Panc1 (cell line): ENCODE measurements at regions not wholly inside any gene's neighbourhood (a gene's known extent, or its start where the extent isn't known, plus 50 kb on each side); places are given as distances from the start of the nearest gene placed in this dataset.
"Not testable (repeated sequence)": the region's sequence is repeated elsewhere in the genome, so short reads cannot be mapped to it uniquely, and the experiment has no call there.

ENCODE experiments used
- ATAC-seq: fragments of 200-7000 bp; cut with Tn5 transposase; 2 replicates; pipeline ENCODE4 v1.9.1; 2020; ENCODE audit warnings: mild to moderate bottlenecking, moderate library complexity
- BruUV-seq: library from RNA; stranded (reverse); fragments of 400-500 nt; replicated peaks from 2 replicates; lab custom pipeline; 2021; lab: Mats Ljungman, UMichigan
- CTCF ChIA-PET: fragments of 300-600 bp; sonication (Branson Sonifier 250); formaldehyde crosslinking; loops from one replicate; lab custom pipeline; 2022; ENCODE audit warnings: antibody characterized with exemption; lab: Charles Lee
- POLR2A ChIA-PET: fragments of 300-600 bp; sonication (Branson Sonifier 250); formaldehyde crosslinking; loops from one replicate; lab custom pipeline; 2022; ENCODE audit warnings: antibody characterized with exemption; lab: Charles Lee
- DNase-seq: peaks from one replicate; pipeline ENCODE4 v3.0.0-alpha.2; 2010; ENCODE audit warnings: low read depth, low spot score
- H3K27ac ChIP-seq: 2 replicates; pipeline ENCODE4 v1.5.1; 2011; ENCODE audit warnings: mild to moderate bottlenecking, low read length, inconsistent platforms
- H3K27me3 ChIP-seq: fragments of 200-500 bp; sonication (Bioruptor generic); 2 replicates; pipeline ENCODE4 v1.6.0; 2014; ENCODE audit warnings: low read length, inconsistent platforms; ENCODE audit not compliant: control insufficient read depth, insufficient read depth
- H3K36me3 ChIP-seq: fragments of 200-500 bp; sonication (Bioruptor generic); 2 replicates; pipeline ENCODE4 v1.5.1; 2014; ENCODE audit warnings: inconsistent platforms, mild to moderate bottlenecking, low read length, moderate library complexity; ENCODE audit not compliant: control insufficient read depth, insufficient read depth
- H3K4me1 ChIP-seq: 2 replicates; pipeline ENCODE4 v1.5.1; 2011; ENCODE audit warnings: inconsistent platforms, mild to moderate bottlenecking, low read length, moderate library complexity; ENCODE audit not compliant: control insufficient read depth, insufficient read depth
- H3K4me3 ChIP-seq, 2 experiments: 2 replicates each; pipeline ENCODE4 v1.5.1; 2011 to 2012; ENCODE audit warnings: low read depth in 2 of 2, low read length in 2 of 2, mild to moderate bottlenecking in 2 of 2, inconsistent platforms in 1 of 2, moderate library complexity in 1 of 2
- H3K9me3 ChIP-seq: fragments of 200-500 bp; sonication (Bioruptor generic); 2 replicates; pipeline ENCODE4 v1.5.1; 2014; ENCODE audit warnings: low read depth, mild to moderate bottlenecking, inconsistent platforms, low read length, moderate library complexity; ENCODE audit not compliant: control insufficient read depth, insufficient read depth
- CTCF ChIP-seq: fragments of 450-650 bp; IDR thresholded peaks from 2 replicates; pipeline ENCODE4 v1.5.1; 2017; ENCODE audit warnings: mild to moderate bottlenecking
- POLR2AphosphoS5 ChIP-seq: IDR thresholded peaks from 2 replicates; pipeline ENCODE4 v1.6.1; 2012; ENCODE audit warnings: mild to moderate bottlenecking, low read depth, low read length, moderate library complexity
- REST ChIP-seq, 2 experiments: IDR thresholded peaks; 2 replicates each; pipeline ENCODE4 v1.6.1; 2011 to 2012; ENCODE audit warnings: low read depth in 2 of 2, control low read depth in 1 of 2, low read length in 1 of 2, mild to moderate bottlenecking in 1 of 2, moderate library complexity in 1 of 2; ENCODE audit not compliant: insufficient read depth in 1 of 2
- SIN3A ChIP-seq: IDR thresholded peaks from 2 replicates; pipeline ENCODE4 v1.6.1; 2012; ENCODE audit warnings: low read depth, mild to moderate bottlenecking, low read length, moderate library complexity, borderline replicate concordance; ENCODE audit not compliant: insufficient read depth
- TCF7L2 ChIP-seq: IDR thresholded peaks from 2 replicates; pipeline ENCODE4 v1.6.1; 2011; ENCODE audit warnings: mild to moderate bottlenecking, low read depth, low read length, inconsistent platforms
- in situ Hi-C: cut with HindIII; loops from 2 replicates; pipeline ENCODE4 v1.10.0; 2016; ENCODE audit warnings: low sequenced_read_pairs, low pct_unique_long_range_greater_than_20kb
- intact Hi-C: fragments of 100-400 bp; cut with micrococcal nuclease; formaldehyde crosslinking; loops from one replicate; pipeline ENCODE4 v1.10.0; 2022; ENCODE audit not compliant: unreplicated experiment

DNA sequence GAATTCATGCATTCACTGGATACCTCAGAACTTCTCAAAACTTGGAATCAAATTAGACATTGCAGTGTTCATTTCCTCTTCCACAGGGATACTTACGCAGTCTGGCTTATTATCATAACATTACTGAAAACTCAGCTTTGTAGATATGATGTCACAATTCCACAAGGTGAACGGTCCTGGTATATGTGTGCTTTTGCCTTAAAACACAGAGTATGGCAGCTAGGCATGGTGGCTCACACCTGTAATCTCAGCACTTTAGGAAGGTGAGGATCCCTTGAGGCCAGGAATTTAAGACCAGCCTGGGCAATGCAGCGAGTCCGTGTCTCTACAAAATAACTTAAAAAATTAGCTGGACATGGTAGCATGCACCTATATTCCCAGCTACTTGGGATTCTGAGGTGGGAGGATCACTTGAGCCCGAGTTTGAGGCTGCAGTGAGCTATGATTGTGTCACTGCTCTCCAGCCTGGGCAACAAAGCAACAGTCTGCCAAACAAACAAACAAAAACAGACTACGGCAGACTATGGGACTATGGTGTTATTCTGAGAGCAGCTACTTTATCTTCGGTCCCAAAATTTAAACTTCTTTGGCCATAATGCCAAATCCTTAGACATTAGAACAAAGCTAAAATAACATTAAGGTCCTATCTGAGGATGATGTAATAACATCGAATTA, 1191.9 kb upstream of the SLC39A10 start:
- Histone ChIP-seq H3K4me1 (no peaks in the 10 kb centered on the region), H3K9me3 (no peaks in the 10 kb centered on the region), H3K4me3 (no peak overlapping the region), H3K27ac (no peak overlapping the region), H3K36me3 (no peaks in the 10 kb centered on the region), H3K27me3 (no peaks in the 10 kb centered on the region)
- ChIA-PET CTCF (interaction anchor here (0.6 kb wide), 1 partner anchor 18 kb away, joined by 3 read pairs; no protein-coding TSS in a partner anchor), POLR2A (no interaction called here)
- in situ Hi-C loops: no loop called here
- no peak for TF ChIP-seq CTCF
- no peak for TF ChIP-seq POLR2AphosphoS5
- TF ChIP-seq SIN3A: no peak
- TF ChIP-seq TCF7L2: no peak
- no peak for TF ChIP-seq REST (IDR thresholded peaks at IDR 0.05; ENCODE audit: insufficient read depth in 1 of 2, low read depth in 2 of 2, low read length in 1 of 2)
- no TSS peak for BruUV-seq
- intact Hi-C loops: no loop called here
- DNase-seq (no peak), ATAC-seq (no peak)

GRCh38 chr2:194462883-194463282, 1194.1 kb upstream of the SLC39A10 start:
- H3K27ac ChIP-seq, H3K27me3 ChIP-seq, POLR2A ChIA-PET, CTCF ChIA-PET, BruUV-seq, H3K36me3 ChIP-seq, DNase-seq, ATAC-seq, H3K9me3 ChIP-seq, in situ Hi-C loops, intact Hi-C loops, H3K4me1 ChIP-seq, H3K4me3 ChIP-seq: not testable (repeated sequence)

- in situ Hi-C loops (no loop called here), intact Hi-C loops (no loop called here)
- CTCF ChIA-PET: no interaction called here
Measured at GRCh38 chr2:194455358-194455757, 1201.7 kb upstream of the SLC39A10 start.

More at GRCh38 chr2:194455358-194455757, 1201.7 kb upstream of the SLC39A10 start:
- POLR2A ChIA-PET: no interaction called here
- Histone ChIP-seq H3K27ac (no peak overlapping the region), H3K9me3 (peaks cover 3% of the 10 kb centered on the region; the same call in 1 of the 2 replicates), H3K4me1 (no peaks in the 10 kb centered on the region), H3K4me3 (no peak overlapping the region), H3K27me3 (no peaks in the 10 kb centered on the region), H3K36me3 (no peaks in the 10 kb centered on the region)
- DNase-seq (no peak), ATAC-seq (no peak)
- TF ChIP-seq CTCF (no peak), REST (IDR thresholded peaks at IDR 0.05; ENCODE audit: insufficient read depth in 1 of 2, low read depth in 2 of 2, low read length in 1 of 2) (no peak), SIN3A (no peak), TCF7L2 (no peak), POLR2AphosphoS5 (no peak)
- BruUV-seq: no TSS peak
